GM18508 (cell line): ENCODE measurements at regions not wholly inside any gene's neighbourhood (a gene's known extent, or its start where the extent isn't known, plus 50 kb on each side); places are given as distances from the start of the nearest gene placed in this dataset.

Source experiments
- ATAC-seq: cut with Tn5 transposase; IDR thresholded peaks from one replicate; pipeline ENCODE4 v1.9.1; 2021; ENCODE audit warnings: moderate number of reproducible peaks; ENCODE audit not compliant: insufficient read depth, unreplicated experiment

- peak; percentile 77 for ATAC-seq
These were observed 133.3 kb upstream of the RAI14 start for GRCh38 chr5:34522599-34523386.

GRCh38 chr5:34523387-34523726 lies 132.8 kb upstream of the RAI14 start:
- no peak for ATAC-seq

GRCh38 chr5:34524123-34524522 lies 132.0 kb upstream of the RAI14 start:
- no peak for ATAC-seq

- no peak for ATAC-seq
These were observed 130.4 kb upstream of the RAI14 start for GRCh38 chr5:34525761-34526160.

GRCh38 chr5:34526682-34527305 lies 129.3 kb upstream of the RAI14 start:
- no peak for ATAC-seq

- ATAC-seq = no peak
These were observed 126.4 kb upstream of the RAI14 start for GRCh38 chr5:34529581-34530331.

- ATAC-seq = no peak
These were observed 125.5 kb upstream of the RAI14 start for GRCh38 chr5:34530637-34531036.

GRCh38 chr5:34531751-34532360 lies 124.3 kb upstream of the RAI14 start:
- ATAC-seq = no peak

GRCh38 chr5:34533582-34534522 lies 122.3 kb upstream of the RAI14 start:
- ATAC-seq = peak; percentile 78

- no peak for ATAC-seq
These were observed 121.5 kb upstream of the RAI14 start for GRCh38 chr5:34534523-34535103.

- no peak for ATAC-seq
These were observed 120.7 kb upstream of the RAI14 start for GRCh38 chr5:34535433-34535832.

GRCh38 chr5:34535944-34536623 lies 120.0 kb upstream of the RAI14 start:
- ATAC-seq = no peak

- no peak for ATAC-seq
These were observed 119.4 kb upstream of the RAI14 start for GRCh38 chr5:34536699-34537098.

GRCh38 chr5:34538026-34538672 lies 118.0 kb upstream of the RAI14 start:
- ATAC-seq = no peak

GRCh38 chr5:34539183-34539582 lies 116.9 kb upstream of the RAI14 start:
- no peak for ATAC-seq

GRCh38 chr5:34541067-34541466 lies 115.1 kb upstream of the RAI14 start:
- no peak for ATAC-seq

GRCh38 chr5:34542818-34543217 lies 113.3 kb upstream of the RAI14 start:
- ATAC-seq = no peak

- ATAC-seq = no peak
These were observed 112.4 kb upstream of the RAI14 start for GRCh38 chr5:34543687-34544086.
